GM12878 (cell line): ENCODE measurements at regions not wholly inside any gene's neighbourhood (a gene's known extent, or its start where the extent isn't known, plus 50 kb on each side); places are given as distances from the start of the nearest gene placed in this dataset.

Experiments used
- ATAC-seq: fragments of 200-7000 bp; cut with Tn5 transposase; 3 replicates; pipeline ENCODE4 v1.9.1; 2020; ENCODE audit warnings: mild to moderate bottlenecking, moderate library complexity
- BruUV-seq: library from RNA; stranded (reverse); fragments of 400-500 nt; replicated peaks from 2 replicates; lab custom pipeline; 2021; lab: Mats Ljungman, UMichigan
- CTCF ChIA-PET: fragments of 300-600 bp; sonication (Branson Sonifier 250); formaldehyde crosslinking; extraction: SDS; loops from one replicate; lab custom pipeline; 2021; ENCODE audit warnings: inconsistent platforms; lab: Yijun Ruan, JAX
- POLR2A ChIA-PET: fragments of 350-600 bp; formaldehyde crosslinking; extraction: SDS; loops from one replicate; lab custom pipeline; 2021; ENCODE audit warnings: inconsistent platforms; lab: Charles Lee
- RAD21 ChIA-PET: fragments of 300-600 bp; sonication (Branson Sonifier 250); formaldehyde crosslinking; loops from one replicate; lab custom pipeline; 2023; ENCODE audit warnings: antibody characterized with exemption; ENCODE audit not compliant: unreplicated experiment; lab: Charles Lee
- SMC1A ChIA-PET: fragments of 300-600 bp; sonication (Branson Sonifier 250); formaldehyde crosslinking; loops from one replicate; lab custom pipeline; 2023; ENCODE audit not compliant: unreplicated experiment, uncharacterized antibody; lab: Charles Lee
- DNase-seq: peaks from one replicate; pipeline ENCODE4 v3.0.0-alpha.2; 2011; ENCODE audit warnings: low read depth, low spot score
- FAIRE-seq: peaks from 3 replicates; lab custom pipeline; 2011; peaks lifted over from hg19 to GRCh38; lab: Jason Lieb, UNC
- H2AFZ ChIP-seq: 2 replicates; pipeline ENCODE4 v1.6.0; 2011; ENCODE audit warnings: low read depth, low read length, control low read depth; ENCODE audit not compliant: control insufficient read depth
- H3K27ac ChIP-seq: 2 replicates; pipeline ENCODE4 v1.5.1; 2011; ENCODE audit warnings: control low read depth; ENCODE audit not compliant: control insufficient read depth, insufficient read depth
- H3K27me3 ChIP-seq, 2 experiments: replicated peaks in 1 of 2; 2 replicates each; pipeline versions ENCODE4 v1.6.0 to v1.6.1; 2011; ENCODE audit warnings: low read length in 1 of 2; ENCODE audit not compliant: control insufficient read depth in 2 of 2, insufficient read depth in 2 of 2
- H3K36me3 ChIP-seq, 2 experiments: 2 replicates each; pipeline ENCODE4 v1.5.1; 2011; ENCODE audit warnings: low read length in 1 of 2; ENCODE audit not compliant: control insufficient read depth in 2 of 2, insufficient read depth in 2 of 2
- H3K4me1 ChIP-seq: 2 replicates; pipeline ENCODE4 v1.6.1; 2011; ENCODE audit warnings: mild to moderate bottlenecking, low read length, moderate library complexity, mixed read lengths; ENCODE audit not compliant: control insufficient read depth, insufficient read depth
- H3K4me2 ChIP-seq: 2 replicates; pipeline ENCODE4 v1.6.0; 2011; ENCODE audit warnings: control low read depth; ENCODE audit not compliant: control insufficient read depth, insufficient read depth
- H3K4me3 ChIP-seq: fragments of 200-600 bp; sonication (generic); 2 replicates; pipeline ENCODE4 v1.5.1; 2016
- H3K79me2 ChIP-seq: 2 replicates; pipeline ENCODE4 v1.6.0; 2011; ENCODE audit warnings: low read length; ENCODE audit not compliant: control insufficient read depth, insufficient read depth
- H3K9ac ChIP-seq: 2 replicates; pipeline ENCODE4 v1.8.0; 2011; ENCODE audit warnings: low read length, control low read depth, mixed read lengths; ENCODE audit not compliant: control insufficient read depth, insufficient read depth
- H3K9me3 ChIP-seq: replicated peaks from 3 replicates; pipeline ENCODE4 v1.5.1; 2011; ENCODE audit warnings: mild to moderate bottlenecking, low read length; ENCODE audit not compliant: control insufficient read depth, insufficient read depth
- H4K20me1 ChIP-seq: 2 replicates; pipeline ENCODE4 v1.6.0; 2011; ENCODE audit not compliant: control insufficient read depth, insufficient read depth
- ATF3 ChIP-seq: IDR thresholded peaks from 2 replicates; pipeline ENCODE4 v1.6.1; 2011; ENCODE audit warnings: low read depth, mild to moderate bottlenecking, low read length, moderate library complexity, borderline replicate concordance; ENCODE audit errors: extremely low read depth
- CBX5 ChIP-seq: sonication (generic); IDR thresholded peaks from 2 replicates; pipeline ENCODE4 v1.6.1; 2016; ENCODE audit warnings: low read depth, moderate library complexity, mild to moderate bottlenecking, inconsistent platforms
- CREM ChIP-seq: IDR thresholded peaks from 2 replicates; pipeline ENCODE4 v1.6.1; 2014; ENCODE audit warnings: antibody characterized with exemption, low read depth
- DPF2 ChIP-seq: fragments of 450-650 bp; IDR thresholded peaks from 2 replicates; pipeline ENCODE4 v1.6.1; 2017; ENCODE audit warnings: mild to moderate bottlenecking
- ESRRA ChIP-seq: IDR thresholded peaks from 2 replicates; pipeline ENCODE4 v1.6.1; 2012; ENCODE audit warnings: mild to moderate bottlenecking, low read length, improper control_type of control experiment
- GATAD2B ChIP-seq: fragments of 450-650 bp; conservative IDR thresholded peaks from 2 replicates; pipeline ENCODE4 v1.6.1; 2017; ENCODE audit warnings: low read depth, mild to moderate bottlenecking, moderate library complexity
- JUNB ChIP-seq: IDR thresholded peaks from 2 replicates; pipeline ENCODE4 v1.6.1; 2016; ENCODE audit warnings: antibody characterized with exemption, mild to moderate bottlenecking
- MEF2A ChIP-seq: IDR thresholded peaks from 2 replicates; pipeline ENCODE4 v1.6.1; 2011; ENCODE audit warnings: low read depth, mild to moderate bottlenecking, low read length, moderate library complexity; ENCODE audit not compliant: insufficient read depth
- NFYB ChIP-seq: IDR thresholded peaks from 2 replicates; pipeline ENCODE4 v1.6.1; 2011; ENCODE audit warnings: low read depth, mild to moderate bottlenecking, low read length, improper control_type of control experiment, moderate library complexity; ENCODE audit not compliant: insufficient read depth
- NKRF ChIP-seq: fragments of 450-650 bp; conservative IDR thresholded peaks from 2 replicates; pipeline ENCODE4 v1.6.1; 2017; ENCODE audit warnings: mild to moderate bottlenecking, moderate library complexity
- RELB ChIP-seq: fragments of 450-650 bp; IDR thresholded peaks from 2 replicates; pipeline ENCODE4 v1.6.1; 2017; ENCODE audit warnings: low read depth, mild to moderate bottlenecking, moderate library complexity
- SUZ12 ChIP-seq: fragments of 200-600 bp; sonication (generic); IDR thresholded peaks from one replicate; pipeline ENCODE4 v1.6.1; 2018; ENCODE audit warnings: antibody characterized with exemption, mild to moderate bottlenecking; ENCODE audit not compliant: unreplicated experiment
- WRNIP1 ChIP-seq: IDR thresholded peaks from 2 replicates; pipeline ENCODE4 v1.6.1; 2011; ENCODE audit warnings: low read depth, low read length, improper control_type of control experiment, borderline replicate concordance
- ZNF687 ChIP-seq: fragments of 450-650 bp; IDR thresholded peaks from 2 replicates; pipeline ENCODE4 v1.6.1; 2017; ENCODE audit warnings: mild to moderate bottlenecking, moderate library complexity
- ZZZ3 ChIP-seq: IDR thresholded peaks from 2 replicates; pipeline ENCODE4 v1.6.1; 2011; ENCODE audit warnings: low read depth; ENCODE audit not compliant: control insufficient read depth, insufficient read length
- WGBS: methylation state at CpG from one replicate; pipeline ENCODE4 v1.1.6; 2016; ENCODE audit warnings: low lambda C conversion rate; ENCODE audit not compliant: insufficient replicate concordance, insufficient coverage; ENCODE audit errors: missing lambda C conversion rate; 5-methylcytosine and 5-hydroxymethylcytosine counted together
- in situ Hi-C: fragments of 300-500 bp; cut with MboI; formaldehyde crosslinking; loops from 9 replicates; pipeline ENCODE4 v1.14.3; 2018; ENCODE audit warnings: mixed read lengths
- intact Hi-C: fragments of 100-400 bp; cut with micrococcal nuclease; formaldehyde crosslinking; loops from one replicate; pipeline ENCODE4 v1.14.2; 2022; ENCODE audit not compliant: unreplicated experiment

- no peak for TF ChIP-seq ZZZ3
- no peak for TF ChIP-seq CBX5
Observed at GRCh38 chr4:138938366-138938690, 77.3 kb upstream of the NOCT start (continued).

- H3K36me3 ChIP-seq: no peaks in the 10 kb centered on the region
- ChIA-PET RAD21 (no interaction called here), POLR2A (no interaction called here), CTCF (no interaction called here), SMC1A (interaction anchor here (1.3 to 1.7 kb wide), 3 partner anchors 11 to 64 kb away, joined by 4 to 5 read pairs (median 4); no protein-coding TSS in a partner anchor)
- intact Hi-C loops (no loop called here), in situ Hi-C loops (no loop called here)
- no peak for DNase-seq
- no peak overlapping the region for H3K9ac ChIP-seq
- H4K20me1 ChIP-seq: no peaks in the 10 kb centered on the region
- no TSS peak for BruUV-seq
- no peak overlapping the region for H3K4me3 ChIP-seq
- H3K4me1 ChIP-seq: no peaks in the 10 kb centered on the region
- no peaks in the 10 kb centered on the region for H3K9me3 ChIP-seq
- no peak overlapping the region for H3K27ac ChIP-seq
- no peak overlapping the region for H3K4me2 ChIP-seq
- no peak overlapping the region for H2AFZ ChIP-seq
- no peaks in the 10 kb centered on the region for H3K27me3 ChIP-seq
- 11% methylated on average over 4 of the region's 4 CpGs for WGBS
- ATAC-seq: no peak
- FAIRE-seq: no peak
- no peaks in the 10 kb centered on the region for H3K79me2 ChIP-seq
- no peak for TF ChIP-seq WRNIP1
- no peak for TF ChIP-seq ESRRA
- no peak for TF ChIP-seq NFYB
- TF ChIP-seq ATF3: no peak
- TF ChIP-seq SUZ12: no peak
- no peak for TF ChIP-seq MEF2A
- TF ChIP-seq ZNF687: no peak
- TF ChIP-seq RELB: no peak
- TF ChIP-seq CREM: no peak
- no peak for TF ChIP-seq DPF2
- no peak for TF ChIP-seq CBX5
- TF ChIP-seq GATAD2B: no peak
- no peak for TF ChIP-seq JUNB
- TF ChIP-seq NKRF: no peak
- TF ChIP-seq, all 136 proteins: peak for 0
Observed at GRCh38 chr4:138935135-138935807, 80.3 kb upstream of the NOCT start.
